ENCODE measurements at regions not wholly inside any gene's neighbourhood (a gene's known extent, or its start where the extent isn't known, plus 50 kb on each side); places are given as distances from the start of the nearest gene placed in this dataset.

DNA sequence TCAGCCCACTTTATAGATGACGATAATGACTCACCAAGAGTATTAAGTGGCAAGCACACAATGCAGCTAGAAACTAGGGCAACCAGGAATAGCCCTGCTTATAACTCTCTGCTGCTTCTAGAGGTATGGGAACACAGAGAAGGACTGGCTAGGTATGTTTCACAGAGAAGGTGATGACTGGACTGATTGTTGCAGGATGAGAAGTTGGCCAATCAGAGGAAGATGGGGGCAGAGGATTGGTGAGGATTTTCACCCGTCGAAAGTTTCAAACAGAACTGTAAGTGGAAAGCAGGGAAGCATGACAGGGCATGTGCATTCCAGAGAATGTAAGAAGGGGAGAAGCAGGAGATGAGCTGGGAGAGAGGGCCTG, 222.4 kb upstream of the JUN start:
- H3K14ac ChIP-seq (ENCODE audit: low read length) = no peak overlapping the region
- H3K9ac ChIP-seq (ENCODE audit: low read depth, low read length, poor library complexity) = no peak overlapping the region
- H4K8ac ChIP-seq (ENCODE audit: low read depth, low read length) = no peak overlapping the region
- no peaks in the 10 kb centered on the region for H3K36me3 ChIP-seq (replicated peaks in 1 of 2; ENCODE audit: control insufficient read depth in 2 of 2, insufficient read depth in 2 of 2, low read length in 2 of 2)
- no peak overlapping the region for H2BK120ac ChIP-seq (ENCODE audit: low read depth, low read length)
- no peak overlapping the region for H3K23ac ChIP-seq (ENCODE audit: low read depth, low read length, poor library complexity)
- no CpG with 5 or more reads among the region's 3 CpGs for WGBS, 2 donors (ENCODE audit: extremely low coverage in 2 of 2, insufficient read length in 2 of 2, insufficient replicate concordance in 1 of 2)
- no peak overlapping the region for H3K4me3 ChIP-seq (ENCODE audit: low read length in 2 of 2)
- H3K4me1 ChIP-seq (ENCODE audit: control insufficient read depth in 2 of 2, insufficient read depth in 1 of 2, low read depth in 1 of 2, low read length in 2 of 2) = peaks cover 3 to 13% of the 10 kb centered on the region in 2 donors
- no peak overlapping the region for H2BK12ac ChIP-seq (ENCODE audit: low read length)
- H4K91ac ChIP-seq (ENCODE audit: low read depth, low read length, poor library complexity) = no peak overlapping the region
- DNase-seq (ENCODE audit: low spot score) = no peak
- H3K27ac ChIP-seq (replicated peaks; ENCODE audit: low read length) = no peak overlapping the region
- no peaks in the 10 kb centered on the region for H3K9me3 ChIP-seq (replicated peaks in 1 of 2; ENCODE audit: control insufficient read depth in 2 of 2, insufficient read depth in 1 of 2, low read depth in 1 of 2, low read length in 2 of 2)
- H2AK5ac ChIP-seq (ENCODE audit: low read depth, low read length) = no peak overlapping the region
- H2AFZ ChIP-seq (ENCODE audit: low read length) = no peak overlapping the region
- no peak overlapping the region for H3K4ac ChIP-seq (ENCODE audit: low read length)
- H2BK15ac ChIP-seq (ENCODE audit: low read length) = no peak overlapping the region
- no peak overlapping the region for H2BK5ac ChIP-seq (ENCODE audit: low read length)
- H3K4me2 ChIP-seq (ENCODE audit: insufficient read depth, low read length, poor library complexity, severe bottlenecking) = no peak overlapping the region
- no peaks in the 10 kb centered on the region for H3K27me3 ChIP-seq (ENCODE audit: control insufficient read depth in 3 of 3, insufficient read depth in 3 of 3, low read depth in 1 of 3, low read length in 3 of 3)
- no peak overlapping the region for H3K18ac ChIP-seq (ENCODE audit: low read length)
- no peaks in the 10 kb centered on the region for H3K79me1 ChIP-seq (ENCODE audit: low read depth, low read length)

DNA sequence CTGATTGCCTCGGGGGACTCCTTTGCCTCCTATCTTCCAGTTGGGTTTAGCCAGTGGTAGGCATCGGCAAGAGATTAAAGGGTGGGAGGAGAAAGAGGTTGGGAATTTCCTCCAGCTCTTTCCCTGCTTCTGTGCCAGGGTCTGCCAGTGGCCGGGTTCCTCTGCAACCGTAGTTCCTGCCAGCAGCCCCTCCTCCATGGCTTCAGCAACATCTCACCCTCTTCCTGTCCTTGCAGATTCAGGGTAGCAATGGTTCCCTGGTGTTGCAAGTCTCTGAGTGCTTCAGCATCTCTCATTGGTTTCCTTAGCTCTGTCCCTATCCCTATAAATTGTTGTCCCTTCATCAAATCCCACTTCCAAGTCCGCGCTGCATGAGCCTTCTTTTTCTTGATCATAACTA, 223.1 kb upstream of the JUN start:
- Histone ChIP-seq H3K9me3 (replicated peaks in 1 of 2; ENCODE audit: control insufficient read depth in 2 of 2, insufficient read depth in 1 of 2, low read depth in 1 of 2, low read length in 2 of 2) (no peaks in the 10 kb centered on the region), H3K27ac (replicated peaks; ENCODE audit: low read length) (no peak overlapping the region), H3K36me3 (replicated peaks in 1 of 2; ENCODE audit: control insufficient read depth in 2 of 2, insufficient read depth in 2 of 2, low read length in 2 of 2) (no peaks in the 10 kb centered on the region), H3K23ac (ENCODE audit: low read depth, low read length, poor library complexity) (no peak overlapping the region), H3K18ac (ENCODE audit: low read length) (no peak overlapping the region), H3K4me1 (ENCODE audit: control insufficient read depth in 2 of 2, insufficient read depth in 1 of 2, low read depth in 1 of 2, low read length in 2 of 2) (peaks cover 4 to 13% of the 10 kb centered on the region in 2 donors), H3K4me2 (ENCODE audit: insufficient read depth, low read length, poor library complexity, severe bottlenecking) (no peak overlapping the region), H3K4me3 (ENCODE audit: low read length in 2 of 2) (no peak overlapping the region), H2BK15ac (ENCODE audit: low read length) (no peak overlapping the region), H4K8ac (ENCODE audit: low read depth, low read length) (no peak overlapping the region), H2AFZ (ENCODE audit: low read length) (no peak overlapping the region), H3K14ac (ENCODE audit: low read length) (no peak overlapping the region), H3K4ac (ENCODE audit: low read length) (no peak overlapping the region), H3K79me1 (ENCODE audit: low read depth, low read length) (no peaks in the 10 kb centered on the region), H2BK5ac (ENCODE audit: low read length) (no peak overlapping the region), H2BK120ac (ENCODE audit: low read depth, low read length) (no peak overlapping the region), H2BK12ac (ENCODE audit: low read length) (no peak overlapping the region), H3K9ac (ENCODE audit: low read depth, low read length, poor library complexity) (no peak overlapping the region), H3K27me3 (ENCODE audit: control insufficient read depth in 3 of 3, insufficient read depth in 3 of 3, low read depth in 1 of 3, low read length in 3 of 3) (no peaks in the 10 kb centered on the region), H4K91ac (ENCODE audit: low read depth, low read length, poor library complexity) (no peak overlapping the region), H2AK5ac (ENCODE audit: low read depth, low read length) (no peak overlapping the region)
- whole genome bisulfite sequencing, 2 donors (ENCODE audit: extremely low coverage in 2 of 2, insufficient read length in 2 of 2, insufficient replicate concordance in 1 of 2) = no CpG with 5 or more reads among the region's 6 CpGs
- no peak for DNase-seq (ENCODE audit: low spot score)

DNA sequence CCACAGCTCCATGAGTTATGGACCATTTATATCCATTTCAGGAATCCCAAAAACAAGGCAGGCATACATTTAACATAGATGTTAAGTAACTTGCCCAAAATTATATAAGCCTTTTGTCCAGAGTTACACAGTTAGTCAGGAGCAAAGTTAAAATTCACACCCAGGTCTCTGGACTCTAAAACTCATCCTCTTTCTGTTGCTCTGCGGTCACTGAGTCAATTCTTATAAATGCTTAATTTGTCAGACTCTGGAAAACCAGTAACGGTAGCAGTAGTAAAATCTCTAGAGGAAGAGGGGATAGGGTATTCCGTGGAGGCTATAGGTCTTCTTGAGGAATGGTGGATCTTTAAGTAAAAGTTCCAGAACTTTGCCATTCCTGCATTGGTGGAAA, 223.6 kb upstream of the JUN start:
- H3K18ac ChIP-seq (ENCODE audit: low read length) = no peak overlapping the region
- DNase-seq (ENCODE audit: low spot score) = no peak
- no peak overlapping the region for H3K27ac ChIP-seq (replicated peaks; ENCODE audit: low read length)
- H3K4me3 ChIP-seq (ENCODE audit: low read length in 2 of 2) = no peak overlapping the region
- no peaks in the 10 kb centered on the region for H3K27me3 ChIP-seq (ENCODE audit: control insufficient read depth in 3 of 3, insufficient read depth in 3 of 3, low read depth in 1 of 3, low read length in 3 of 3)
- peak overlapping the region; percentile 76 for H2AFZ ChIP-seq (ENCODE audit: low read length)
- no peak overlapping the region for H2AK5ac ChIP-seq (ENCODE audit: low read depth, low read length)
- no peaks in the 10 kb centered on the region for H3K36me3 ChIP-seq (replicated peaks in 1 of 2; ENCODE audit: control insufficient read depth in 2 of 2, insufficient read depth in 2 of 2, low read length in 2 of 2)
- H2BK5ac ChIP-seq (ENCODE audit: low read length) = no peak overlapping the region
- no peak overlapping the region for H4K91ac ChIP-seq (ENCODE audit: low read depth, low read length, poor library complexity)
- H4K8ac ChIP-seq (ENCODE audit: low read depth, low read length) = no peak overlapping the region
- H3K4me1 ChIP-seq (ENCODE audit: control insufficient read depth in 2 of 2, insufficient read depth in 1 of 2, low read depth in 1 of 2, low read length in 2 of 2) = peaks cover 4 to 13% of the 10 kb centered on the region in 2 donors
- no peak overlapping the region for H3K14ac ChIP-seq (ENCODE audit: low read length)
- no peak overlapping the region for H2BK120ac ChIP-seq (ENCODE audit: low read depth, low read length)
- H3K4ac ChIP-seq (ENCODE audit: low read length) = no peak overlapping the region
- H3K4me2 ChIP-seq (ENCODE audit: insufficient read depth, low read length, poor library complexity, severe bottlenecking) = no peak overlapping the region
- no peak overlapping the region for H2BK15ac ChIP-seq (ENCODE audit: low read length)
- H3K9ac ChIP-seq (ENCODE audit: low read depth, low read length, poor library complexity) = no peak overlapping the region
- no peak overlapping the region for H2BK12ac ChIP-seq (ENCODE audit: low read length)
- H3K79me1 ChIP-seq (ENCODE audit: low read depth, low read length) = no peaks in the 10 kb centered on the region
- WGBS, 2 donors (ENCODE audit: extremely low coverage in 2 of 2, insufficient read length in 2 of 2, insufficient replicate concordance in 1 of 2) = no CpG with 5 or more reads among the region's 3 CpGs
- no peaks in the 10 kb centered on the region for H3K9me3 ChIP-seq (replicated peaks in 1 of 2; ENCODE audit: control insufficient read depth in 2 of 2, insufficient read depth in 1 of 2, low read depth in 1 of 2, low read length in 2 of 2)
- H3K23ac ChIP-seq (ENCODE audit: low read depth, low read length, poor library complexity) = no peak overlapping the region

DNA sequence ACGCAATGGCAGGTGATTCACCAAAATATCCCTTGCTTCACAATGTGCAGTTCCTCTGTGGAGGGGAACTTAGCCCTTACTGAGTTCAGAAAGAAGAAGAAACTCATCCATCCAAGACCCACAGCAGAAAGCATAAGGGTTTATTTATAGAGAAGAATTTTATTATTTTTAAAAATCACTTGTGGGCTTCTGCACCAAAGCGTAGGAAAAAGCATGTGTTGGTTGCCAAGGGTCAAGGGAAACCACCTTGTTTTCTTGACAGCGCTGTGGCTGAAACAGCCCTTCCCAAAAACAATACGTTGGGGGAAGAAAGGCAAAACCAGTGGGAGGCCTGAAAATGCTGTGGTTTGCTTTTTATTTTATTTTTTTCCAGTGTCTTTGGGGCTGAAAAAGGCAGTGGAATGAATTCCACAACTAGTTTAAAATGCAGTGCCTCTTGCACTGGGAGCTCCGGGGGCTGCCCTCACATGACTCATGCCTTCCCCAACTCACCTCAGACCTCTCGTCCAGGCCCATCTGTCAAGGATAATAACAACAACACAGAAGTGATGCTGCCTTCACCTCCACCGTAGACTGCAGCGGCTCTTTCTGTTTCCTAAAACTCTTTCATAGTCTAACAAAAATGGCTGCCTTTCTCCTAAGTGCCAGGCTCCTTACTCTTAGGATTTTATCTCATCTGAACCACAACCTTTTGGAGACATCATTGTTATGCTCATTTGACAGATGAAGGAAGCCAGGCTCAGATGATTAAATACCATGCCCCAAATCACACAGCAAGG, 224.2 kb upstream of the JUN start:
- Histone ChIP-seq H2AFZ (ENCODE audit: low read length) (peak overlapping the region; percentile 76), H3K4ac (ENCODE audit: low read length) (no peak overlapping the region), H3K79me1 (ENCODE audit: low read depth, low read length) (no peaks in the 10 kb centered on the region), H3K9ac (ENCODE audit: low read depth, low read length, poor library complexity) (no peak overlapping the region), H2BK12ac (ENCODE audit: low read length) (no peak overlapping the region), H3K23ac (ENCODE audit: low read depth, low read length, poor library complexity) (no peak overlapping the region), H4K91ac (ENCODE audit: low read depth, low read length, poor library complexity) (no peak overlapping the region), H4K8ac (ENCODE audit: low read depth, low read length) (no peak overlapping the region), H3K14ac (ENCODE audit: low read length) (no peak overlapping the region), H3K4me3 (ENCODE audit: low read length in 2 of 2) (no peak overlapping the region), H3K27me3 (ENCODE audit: control insufficient read depth in 3 of 3, insufficient read depth in 3 of 3, low read depth in 1 of 3, low read length in 3 of 3) (no peaks in the 10 kb centered on the region), H3K27ac (replicated peaks; ENCODE audit: low read length) (no peak overlapping the region), H2BK5ac (ENCODE audit: low read length) (no peak overlapping the region), H3K18ac (ENCODE audit: low read length) (no peak overlapping the region), H2AK5ac (ENCODE audit: low read depth, low read length) (no peak overlapping the region), H3K9me3 (replicated peaks in 1 of 2; ENCODE audit: control insufficient read depth in 2 of 2, insufficient read depth in 1 of 2, low read depth in 1 of 2, low read length in 2 of 2) (no peaks in the 10 kb centered on the region), H3K4me2 (ENCODE audit: insufficient read depth, low read length, poor library complexity, severe bottlenecking) (no peak overlapping the region), H2BK15ac (ENCODE audit: low read length) (no peak overlapping the region), H3K36me3 (replicated peaks in 1 of 2; ENCODE audit: control insufficient read depth in 2 of 2, insufficient read depth in 2 of 2, low read length in 2 of 2) (no peaks in the 10 kb centered on the region), H3K4me1 (ENCODE audit: control insufficient read depth in 2 of 2, insufficient read depth in 1 of 2, low read depth in 1 of 2, low read length in 2 of 2) (peaks cover 5 to 14% of the 10 kb centered on the region in 2 donors), H2BK120ac (ENCODE audit: low read depth, low read length) (no peak overlapping the region)
- DNase-seq (ENCODE audit: low spot score) = no peak
- no CpG with 5 or more reads among the region's 8 CpGs for WGBS, 2 donors (ENCODE audit: extremely low coverage in 2 of 2, insufficient read length in 2 of 2, insufficient replicate concordance in 1 of 2)
